HL-60 (cell line): ENCODE measurements at regions not wholly inside any gene's neighbourhood (a gene's known extent, or its start where the extent isn't known, plus 50 kb on each side); places are given as distances from the start of the nearest gene placed in this dataset.

Experiments
- CTCF ChIP-seq: IDR thresholded peaks from one replicate; pipeline ENCODE4 v1.5.1; 2011; ENCODE audit warnings: low read length, control low read depth, inconsistent platforms; ENCODE audit not compliant: insufficient read depth
- POLR2AphosphoS5 ChIP-seq: IDR thresholded peaks from 2 replicates; pipeline ENCODE4 v1.6.1; 2012; ENCODE audit warnings: low read depth
- TF ChIP-seq, protein P1 (sequence below): IDR thresholded peaks from 2 replicates; pipeline ENCODE4 v1.6.1; 2012; ENCODE audit warnings: low read depth; ENCODE audit not compliant: insufficient replicate concordance

GRCh38 chr2:2932692-2933305 is 444.8 kb downstream of the EIPR1 start:
- TF ChIP-seq, protein P1, sequence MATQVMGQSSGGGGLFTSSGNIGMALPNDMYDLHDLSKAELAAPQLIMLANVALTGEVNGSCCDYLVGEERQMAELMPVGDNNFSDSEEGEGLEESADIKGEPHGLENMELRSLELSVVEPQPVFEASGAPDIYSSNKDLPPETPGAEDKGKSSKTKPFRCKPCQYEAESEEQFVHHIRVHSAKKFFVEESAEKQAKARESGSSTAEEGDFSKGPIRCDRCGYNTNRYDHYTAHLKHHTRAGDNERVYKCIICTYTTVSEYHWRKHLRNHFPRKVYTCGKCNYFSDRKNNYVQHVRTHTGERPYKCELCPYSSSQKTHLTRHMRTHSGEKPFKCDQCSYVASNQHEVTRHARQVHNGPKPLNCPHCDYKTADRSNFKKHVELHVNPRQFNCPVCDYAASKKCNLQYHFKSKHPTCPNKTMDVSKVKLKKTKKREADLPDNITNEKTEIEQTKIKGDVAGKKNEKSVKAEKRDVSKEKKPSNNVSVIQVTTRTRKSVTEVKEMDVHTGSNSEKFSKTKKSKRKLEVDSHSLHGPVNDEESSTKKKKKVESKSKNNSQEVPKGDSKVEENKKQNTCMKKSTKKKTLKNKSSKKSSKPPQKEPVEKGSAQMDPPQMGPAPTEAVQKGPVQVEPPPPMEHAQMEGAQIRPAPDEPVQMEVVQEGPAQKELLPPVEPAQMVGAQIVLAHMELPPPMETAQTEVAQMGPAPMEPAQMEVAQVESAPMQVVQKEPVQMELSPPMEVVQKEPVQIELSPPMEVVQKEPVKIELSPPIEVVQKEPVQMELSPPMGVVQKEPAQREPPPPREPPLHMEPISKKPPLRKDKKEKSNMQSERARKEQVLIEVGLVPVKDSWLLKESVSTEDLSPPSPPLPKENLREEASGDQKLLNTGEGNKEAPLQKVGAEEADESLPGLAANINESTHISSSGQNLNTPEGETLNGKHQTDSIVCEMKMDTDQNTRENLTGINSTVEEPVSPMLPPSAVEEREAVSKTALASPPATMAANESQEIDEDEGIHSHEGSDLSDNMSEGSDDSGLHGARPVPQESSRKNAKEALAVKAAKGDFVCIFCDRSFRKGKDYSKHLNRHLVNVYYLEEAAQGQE, result no peak
- TF ChIP-seq CTCF (no peak), POLR2AphosphoS5 (no peak)
